Astrocyte (in vitro differentiated cells and primary cell): ENCODE measurements at regions not wholly inside any gene's neighbourhood (a gene's known extent, or its start where the extent isn't known, plus 50 kb on each side); places are given as distances from the start of the nearest gene placed in this dataset.

ENCODE experiments used
- DNase-seq: peaks from one replicate; pipeline ENCODE4 v3.0.0-alpha.2; 2010; ENCODE audit warnings: low read depth
- FAIRE-seq: peaks from 2 replicates; lab custom pipeline; 2011; peaks lifted over from hg19 to GRCh38; lab: Jason Lieb, UNC
- H2AFZ ChIP-seq: 2 replicates; pipeline ENCODE4 v1.6.0; 2012; ENCODE audit warnings: low read depth, low read length, inconsistent platforms
- H3K27ac ChIP-seq: 2 replicates; pipeline ENCODE4 v1.5.1; 2011; ENCODE audit warnings: low read depth, low read length, inconsistent platforms
- H3K27me3 ChIP-seq: 2 replicates; pipeline ENCODE4 v1.6.0; 2011; ENCODE audit warnings: low read length, inconsistent platforms; ENCODE audit not compliant: insufficient read depth
- H3K36me3 ChIP-seq: 2 replicates; pipeline ENCODE4 v1.5.1; 2011; ENCODE audit warnings: low read length, inconsistent platforms; ENCODE audit not compliant: insufficient read depth
- H3K4me1 ChIP-seq: 2 replicates; pipeline ENCODE4 v1.5.1; 2011; ENCODE audit warnings: low read length, inconsistent platforms; ENCODE audit not compliant: insufficient read depth
- H3K4me2 ChIP-seq: 2 replicates; pipeline ENCODE4 v1.6.0; 2012; ENCODE audit warnings: low read length, inconsistent platforms
- H3K4me3 ChIP-seq: 2 replicates; pipeline ENCODE4 v1.5.1; 2011; ENCODE audit warnings: low read depth, mild to moderate bottlenecking, low read length, inconsistent platforms; ENCODE audit not compliant: insufficient read depth
- H3K79me2 ChIP-seq: 2 replicates; pipeline ENCODE4 v1.6.0; 2012; ENCODE audit warnings: mild to moderate bottlenecking, low read length, inconsistent platforms; ENCODE audit not compliant: insufficient read depth
- H3K9ac ChIP-seq: 2 replicates; pipeline ENCODE4 v1.6.0; 2012; ENCODE audit warnings: mild to moderate bottlenecking, low read length, inconsistent platforms
- H3K9me3 ChIP-seq: 2 replicates; pipeline ENCODE4 v1.5.1; 2012; ENCODE audit warnings: low read depth, mild to moderate bottlenecking, low read length, inconsistent platforms; ENCODE audit not compliant: insufficient read depth
- H4K20me1 ChIP-seq: 2 replicates; pipeline ENCODE4 v1.6.0; 2012; ENCODE audit warnings: low read length, inconsistent platforms; ENCODE audit not compliant: insufficient read depth
- H3K27ac Mint-ChIP-seq: one replicate; pipeline ENCODE4 v1.8.0; 2021; ENCODE audit warnings: mild to moderate bottlenecking, mixed read lengths; ENCODE audit not compliant: unreplicated experiment
- H3K27me3 Mint-ChIP-seq: one replicate; pipeline ENCODE4 v1.8.0; 2021; ENCODE audit warnings: low read depth, mixed read lengths; ENCODE audit not compliant: unreplicated experiment
- H3K36me3 Mint-ChIP-seq: one replicate; pipeline ENCODE4 v1.8.0; 2021; ENCODE audit warnings: low read depth, mixed read lengths; ENCODE audit not compliant: unreplicated experiment
- H3K4me1 Mint-ChIP-seq: one replicate; pipeline ENCODE4 v1.8.0; 2021; ENCODE audit warnings: low read depth, mixed read lengths; ENCODE audit not compliant: unreplicated experiment
- H3K4me3 Mint-ChIP-seq: one replicate; pipeline ENCODE4 v1.8.0; 2021; ENCODE audit warnings: mild to moderate bottlenecking, moderate library complexity, mixed read lengths; ENCODE audit not compliant: unreplicated experiment
- H3K9me3 Mint-ChIP-seq: one replicate; pipeline ENCODE4 v1.8.0; 2021; ENCODE audit warnings: mild to moderate bottlenecking, mixed read lengths; ENCODE audit not compliant: unreplicated experiment
- EZH2 ChIP-seq: IDR thresholded peaks from 2 replicates; pipeline ENCODE4 v1.6.1; 2012; ENCODE audit warnings: mild to moderate bottlenecking, low read length, inconsistent platforms; ENCODE audit not compliant: insufficient read depth
- TF ChIP-seq, protein P1 (sequence below): IDR thresholded peaks from 2 replicates; pipeline ENCODE4 v1.5.1; 2011; ENCODE audit warnings: low read depth, mild to moderate bottlenecking, inconsistent platforms, low read length, moderate library complexity; ENCODE audit not compliant: insufficient read depth

DNA sequence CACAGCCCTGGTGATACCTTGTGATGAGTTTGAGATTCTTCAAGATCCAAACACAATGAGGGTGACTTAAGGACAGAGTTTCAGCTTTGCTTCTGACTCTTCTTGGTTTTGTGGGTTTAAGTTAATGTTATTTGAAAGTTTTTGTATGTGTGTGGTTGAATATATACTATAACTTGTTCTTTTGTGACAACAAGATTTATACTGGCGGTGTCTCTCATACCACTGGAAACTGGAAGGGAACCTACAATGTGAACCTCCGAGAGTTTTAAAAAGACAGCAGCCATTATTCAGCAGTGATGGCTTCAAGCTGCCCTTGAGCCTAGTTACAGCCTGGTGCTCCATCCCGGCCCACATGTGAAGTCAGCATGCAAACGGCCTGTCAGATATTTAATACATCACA, 87.9 kb upstream of the IGF1 start:
- no peak overlapping the region for H3K4me2 ChIP-seq
- DNase-seq = peak; percentile 33
- H3K4me3 ChIP-seq = no peak overlapping the region
- no peaks in the 10 kb centered on the region for H3K27me3 ChIP-seq
- H3K36me3 Mint-ChIP-seq = no peaks in the 10 kb centered on the region
- no peaks in the 10 kb centered on the region for H3K27me3 Mint-ChIP-seq
- no peak overlapping the region for H3K27ac ChIP-seq
- H3K4me1 Mint-ChIP-seq = peaks cover 41% of the 10 kb centered on the region
- H3K9me3 Mint-ChIP-seq = peaks cover 4% of the 10 kb centered on the region
- peak overlapping the region; percentile 99 for H3K27ac Mint-ChIP-seq
- no peak overlapping the region for H3K4me3 Mint-ChIP-seq
- H3K9me3 ChIP-seq = no peaks in the 10 kb centered on the region
- no peak overlapping the region for H3K9ac ChIP-seq
- no peaks in the 10 kb centered on the region for H4K20me1 ChIP-seq
- no peak overlapping the region for H2AFZ ChIP-seq
- no peak for FAIRE-seq
- H3K4me1 ChIP-seq = peaks cover 15% of the 10 kb centered on the region
- H3K79me2 ChIP-seq = no peaks in the 10 kb centered on the region
- TF ChIP-seq EZH2 = no peak
- TF ChIP-seq, protein P1, sequence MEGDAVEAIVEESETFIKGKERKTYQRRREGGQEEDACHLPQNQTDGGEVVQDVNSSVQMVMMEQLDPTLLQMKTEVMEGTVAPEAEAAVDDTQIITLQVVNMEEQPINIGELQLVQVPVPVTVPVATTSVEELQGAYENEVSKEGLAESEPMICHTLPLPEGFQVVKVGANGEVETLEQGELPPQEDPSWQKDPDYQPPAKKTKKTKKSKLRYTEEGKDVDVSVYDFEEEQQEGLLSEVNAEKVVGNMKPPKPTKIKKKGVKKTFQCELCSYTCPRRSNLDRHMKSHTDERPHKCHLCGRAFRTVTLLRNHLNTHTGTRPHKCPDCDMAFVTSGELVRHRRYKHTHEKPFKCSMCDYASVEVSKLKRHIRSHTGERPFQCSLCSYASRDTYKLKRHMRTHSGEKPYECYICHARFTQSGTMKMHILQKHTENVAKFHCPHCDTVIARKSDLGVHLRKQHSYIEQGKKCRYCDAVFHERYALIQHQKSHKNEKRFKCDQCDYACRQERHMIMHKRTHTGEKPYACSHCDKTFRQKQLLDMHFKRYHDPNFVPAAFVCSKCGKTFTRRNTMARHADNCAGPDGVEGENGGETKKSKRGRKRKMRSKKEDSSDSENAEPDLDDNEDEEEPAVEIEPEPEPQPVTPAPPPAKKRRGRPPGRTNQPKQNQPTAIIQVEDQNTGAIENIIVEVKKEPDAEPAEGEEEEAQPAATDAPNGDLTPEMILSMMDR = no peak
- no peaks in the 10 kb centered on the region for H3K36me3 ChIP-seq

DNA sequence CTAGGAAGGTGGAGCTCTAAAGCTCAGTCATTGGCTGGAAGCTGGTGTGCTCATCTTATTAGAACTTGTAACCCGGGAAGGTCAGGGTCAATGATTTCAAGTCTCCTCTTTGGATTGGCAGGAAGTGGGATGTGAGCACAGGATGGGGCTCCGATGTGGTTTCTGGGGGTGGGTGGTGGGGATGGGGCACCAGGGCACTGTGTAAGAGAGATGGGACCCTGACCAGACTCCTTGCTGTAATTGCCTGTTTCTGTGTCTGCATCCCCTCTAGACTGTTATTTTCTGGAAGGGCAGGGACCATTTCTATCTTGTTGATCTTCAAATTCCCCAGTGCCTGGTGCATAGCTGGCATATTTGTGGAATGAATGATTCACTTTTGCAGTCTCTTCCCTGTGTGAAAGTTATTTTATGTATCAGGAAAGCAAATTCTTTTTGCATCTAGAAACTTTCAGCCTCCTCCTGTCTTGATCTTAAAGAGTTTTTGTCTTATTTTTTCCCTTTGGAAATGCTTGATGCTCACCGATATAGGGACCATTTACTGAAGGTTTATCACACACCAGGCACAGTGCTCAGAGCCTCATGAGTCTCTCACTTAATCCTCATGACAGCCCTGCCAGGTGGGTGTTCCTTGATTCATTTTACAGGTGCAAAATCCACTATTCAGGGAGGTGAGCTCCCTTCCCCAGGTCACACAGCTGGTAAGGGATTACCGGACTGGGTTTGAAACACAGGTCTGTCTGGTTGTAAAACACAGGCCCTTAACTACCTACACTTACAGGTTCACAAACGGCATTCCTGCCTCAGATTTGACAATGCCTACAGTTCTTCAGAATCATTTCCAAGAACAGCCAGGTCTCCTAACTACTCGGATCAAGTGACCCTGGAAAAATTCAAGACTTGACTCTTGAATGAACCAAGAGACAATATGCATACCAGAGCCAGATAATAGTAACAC, 86.9 kb upstream of the IGF1 start:
- H3K4me1 ChIP-seq = peaks cover 15% of the 10 kb centered on the region
- H3K79me2 ChIP-seq = no peaks in the 10 kb centered on the region
- no peaks in the 10 kb centered on the region for H3K27me3 Mint-ChIP-seq
- H3K4me1 Mint-ChIP-seq = peaks cover 43% of the 10 kb centered on the region
- H3K27ac ChIP-seq = peak overlapping the region; percentile 79
- no peaks in the 10 kb centered on the region for H4K20me1 ChIP-seq
- peak overlapping the region; percentile 73 for H3K4me2 ChIP-seq
- peak overlapping the region; percentile 46 for H2AFZ ChIP-seq
- no peaks in the 10 kb centered on the region for H3K27me3 ChIP-seq
- peak; percentile 97 for FAIRE-seq
- H3K4me3 Mint-ChIP-seq = no peak overlapping the region
- H3K9ac ChIP-seq = peak overlapping the region; percentile 47
- DNase-seq = peak; percentile 84
- peak overlapping the region; percentile 99 for H3K27ac Mint-ChIP-seq
- peaks cover 4% of the 10 kb centered on the region for H3K9me3 Mint-ChIP-seq
- H3K9me3 ChIP-seq = no peaks in the 10 kb centered on the region
- TF ChIP-seq EZH2 = no peak
- TF ChIP-seq, protein P1 = no peak
- H3K36me3 Mint-ChIP-seq = no peaks in the 10 kb centered on the region
- no peaks in the 10 kb centered on the region for H3K36me3 ChIP-seq
- no peak overlapping the region for H3K4me3 ChIP-seq

DNA sequence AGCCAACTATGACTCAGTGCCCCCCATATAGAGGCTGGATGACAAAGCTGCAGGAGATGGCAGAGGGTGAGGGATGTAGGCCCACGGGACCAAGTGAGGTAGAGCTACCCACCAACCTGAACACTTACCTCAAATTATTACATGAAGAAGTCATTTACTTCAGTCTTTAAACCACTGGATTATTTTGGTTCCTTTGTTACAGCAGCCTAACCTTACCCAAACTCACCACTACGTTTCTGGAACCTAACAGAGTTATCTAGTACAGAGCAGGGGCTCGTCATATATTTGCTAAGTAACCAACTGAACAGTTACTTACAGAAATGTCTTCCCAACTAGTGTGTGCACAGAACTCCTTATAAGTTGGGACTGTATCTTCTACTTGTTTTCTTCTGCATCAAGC, 85.2 kb upstream of the IGF1 start:
- Histone ChIP-seq H4K20me1 (no peaks in the 10 kb centered on the region), H3K4me1 (peaks cover 15% of the 10 kb centered on the region), H3K9me3 (no peaks in the 10 kb centered on the region), H3K36me3 (no peaks in the 10 kb centered on the region), H3K9ac (no peak overlapping the region), H3K27me3 (no peaks in the 10 kb centered on the region), H3K4me3 (no peak overlapping the region), H3K4me2 (no peak overlapping the region), H3K79me2 (no peaks in the 10 kb centered on the region), H3K27ac (no peak overlapping the region), H2AFZ (no peak overlapping the region)
- Mint-ChIP-seq H3K27me3 (no peaks in the 10 kb centered on the region), H3K4me1 (peaks cover 46% of the 10 kb centered on the region), H3K9me3 (peaks cover 4% of the 10 kb centered on the region), H3K27ac (peak overlapping the region; percentile 99), H3K4me3 (no peak overlapping the region), H3K36me3 (no peaks in the 10 kb centered on the region)
- DNase-seq (no peak), FAIRE-seq (no peak)
- TF ChIP-seq, protein P1 = no peak
- TF ChIP-seq EZH2 = no peak
